Islet of Langerhans (tissue), 1 donor: ENCODE measurements at regions not wholly inside any gene's neighbourhood (a gene's known extent, or its start where the extent isn't known, plus 50 kb on each side); places are given as distances from the start of the nearest gene placed in this dataset.

Experiments
- FAIRE-seq: peaks from one replicate; lab custom pipeline; 2011; peaks lifted over from hg19 to GRCh38; lab: Jason Lieb, UNC

- no peak for FAIRE-seq
Observed at GRCh38 chr3:95939235-95939809, 875.1 kb upstream of the EPHA6 start.

- FAIRE-seq: no peak
Observed at GRCh38 chr3:95965704-95966336, 848.6 kb upstream of the EPHA6 start.

GRCh38 chr3:95971573-95971972, 842.8 kb upstream of the EPHA6 start:
- FAIRE-seq: no peak

- FAIRE-seq: no peak
Observed at GRCh38 chr3:95994338-95994737, 820.1 kb upstream of the EPHA6 start.

- no peak for FAIRE-seq
Observed at GRCh38 chr3:96000966-96001365, 813.4 kb upstream of the EPHA6 start.

GRCh38 chr3:96007650-96008195, 806.7 kb upstream of the EPHA6 start:
- no peak for FAIRE-seq

- FAIRE-seq: no peak
Observed at GRCh38 chr3:96012939-96013338, 801.5 kb upstream of the EPHA6 start.

- FAIRE-seq: no peak
Observed at GRCh38 chr3:96017556-96017955, 796.8 kb upstream of the EPHA6 start.

GRCh38 chr3:96022676-96023075, 791.7 kb upstream of the EPHA6 start:
- no peak for FAIRE-seq

GRCh38 chr3:96027718-96028117, 786.7 kb upstream of the EPHA6 start:
- peak; percentile 86 for FAIRE-seq

GRCh38 chr3:96039632-96040031, 774.8 kb upstream of the EPHA6 start:
- no peak for FAIRE-seq

- FAIRE-seq: no peak
Observed at GRCh38 chr3:96059301-96059700, 755.1 kb upstream of the EPHA6 start.

GRCh38 chr3:96069065-96069464, 745.3 kb upstream of the EPHA6 start:
- no peak for FAIRE-seq

- no peak for FAIRE-seq
Observed at GRCh38 chr3:96070678-96071077, 743.7 kb upstream of the EPHA6 start.

GRCh38 chr3:96071097-96071496, 743.3 kb upstream of the EPHA6 start:
- FAIRE-seq: no peak

GRCh38 chr3:96072226-96072625, 742.2 kb upstream of the EPHA6 start:
- FAIRE-seq: no peak

GRCh38 chr3:96083610-96084009, 730.8 kb upstream of the EPHA6 start:
- FAIRE-seq: no peak

GRCh38 chr3:96086018-96086417, 728.4 kb upstream of the EPHA6 start:
- FAIRE-seq: no peak

- no peak for FAIRE-seq
Observed at GRCh38 chr3:96101006-96101560, 713.3 kb upstream of the EPHA6 start.

GRCh38 chr3:96106701-96107100, 707.7 kb upstream of the EPHA6 start:
- FAIRE-seq: no peak
